HepG2 (cell line): ENCODE measurements at regions not wholly inside any gene's neighbourhood (a gene's known extent, or its start where the extent isn't known, plus 50 kb on each side); places are given as distances from the start of the nearest gene placed in this dataset.

Source experiments
- ATAC-seq: fragments of 200-7000 bp; cut with Tn5 transposase; 3 replicates; pipeline ENCODE4 v1.9.1; 2020; ENCODE audit warnings: mild to moderate bottlenecking, moderate library complexity
- BruUV-seq: library from RNA; stranded (reverse); fragments of 400-500 nt; replicated peaks from 2 replicates; lab custom pipeline; 2021; lab: Mats Ljungman, UMichigan
- CTCF ChIA-PET: fragments of 300-600 bp; formaldehyde crosslinking; extraction: SDS; loops from one replicate; lab custom pipeline; 2021; ENCODE audit warnings: low total read pairs, inconsistent platforms, low intra/inter-chr PET ratio; lab: Yijun Ruan, JAX
- POLR2A ChIA-PET: fragments of 350-600 bp; sonication (Branson Sonifier 250); formaldehyde crosslinking; loops from one replicate; lab custom pipeline; 2020; ENCODE audit warnings: antibody characterized with exemption, inconsistent platforms; lab: Yijun Ruan, JAX
- DNase-seq: peaks from one replicate; pipeline ENCODE4 v3.0.0-alpha.2; 2015; ENCODE audit warnings: low spot score
- FAIRE-seq: peaks from 3 replicates; lab custom pipeline; 2011; peaks lifted over from hg19 to GRCh38; lab: Jason Lieb, UNC
- H2AFZ ChIP-seq: one replicate; pipeline ENCODE4 v1.6.1; 2011; ENCODE audit warnings: low read length, inconsistent platforms
- H3K27ac ChIP-seq: fragments of 300-600 bp; 3 replicates; pipeline ENCODE4 v1.8.0; 2011; ENCODE audit warnings: mixed run types, mild to moderate bottlenecking, mixed read lengths, low read length, inconsistent platforms; ENCODE audit not compliant: insufficient read depth; ENCODE audit errors: extremely low read length
- H3K27me3 ChIP-seq, 2 experiments: fragments of 200-600 bp in 1 of 2; 2 replicates in 1 of 2; 3 replicates in 1 of 2; pipeline versions ENCODE4 v1.6.0 to v1.8.0; 2011; ENCODE audit warnings: low read length in 2 of 2, mild to moderate bottlenecking in 2 of 2, moderate library complexity in 2 of 2, inconsistent platforms in 1 of 2; ENCODE audit not compliant: insufficient read depth in 2 of 2, control insufficient read depth in 1 of 2
- H3K36me3 ChIP-seq, 2 experiments: fragments of 200-600 bp in 1 of 2; replicated peaks in 1 of 2; 2 replicates in 1 of 2; 3 replicates in 1 of 2; pipeline versions ENCODE4 v1.5.1 to v1.8.0; 2011; ENCODE audit warnings: low read length in 2 of 2, inconsistent platforms in 1 of 2; ENCODE audit not compliant: insufficient read depth in 2 of 2, control insufficient read depth in 1 of 2
- H3K4me1 ChIP-seq: 2 replicates; pipeline ENCODE4 v1.5.1; 2012; ENCODE audit warnings: low read length, inconsistent platforms; ENCODE audit not compliant: insufficient read depth
- H3K4me2 ChIP-seq: 2 replicates; pipeline ENCODE4 v1.6.0; 2011; ENCODE audit warnings: low read depth, low read length, inconsistent platforms
- H3K4me3 ChIP-seq, 3 experiments: fragments of 200-600 bp in 1 of 3; sonication (generic), shearing (Covaris generic) in 1 of 3; replicated peaks in 1 of 3; 2 replicates each; pipeline ENCODE4 v1.5.1; 2011 to 2016; ENCODE audit warnings: low read length in 3 of 3, inconsistent platforms in 2 of 3, low read depth in 2 of 3, mild to moderate bottlenecking in 2 of 3, control low read depth in 1 of 3, mixed read lengths in 1 of 3; ENCODE audit not compliant: insufficient read depth in 1 of 3
- H3K79me2 ChIP-seq: one replicate; pipeline ENCODE4 v1.6.1; 2011; ENCODE audit warnings: low read length, inconsistent platforms; ENCODE audit not compliant: insufficient read depth
- H3K9ac ChIP-seq: 2 replicates; pipeline ENCODE4 v1.6.0; 2011; ENCODE audit warnings: mild to moderate bottlenecking, low read depth, low read length, inconsistent platforms; ENCODE audit not compliant: insufficient read depth
- H3K9me3 ChIP-seq: 2 replicates; pipeline ENCODE4 v1.5.1; 2012; ENCODE audit warnings: mild to moderate bottlenecking, low read length
- H4K20me1 ChIP-seq: 2 replicates; pipeline ENCODE4 v1.6.0; 2011; ENCODE audit warnings: inconsistent platforms, mild to moderate bottlenecking, low read length, moderate library complexity; ENCODE audit not compliant: insufficient read depth
- DNMT1 ChIP-seq: sonication (generic); formaldehyde crosslinking; IDR thresholded peaks from 2 replicates; pipeline ENCODE4 v1.5.1; 2020; ENCODE audit warnings: mild to moderate bottlenecking, missing genetic modification reagents
- HNRNPLL ChIP-seq: fragments of 200-400 bp; formaldehyde crosslinking; IDR thresholded peaks from 2 replicates; pipeline ENCODE4 v1.6.1; 2017; ENCODE audit warnings: mild to moderate bottlenecking, low read depth, low read length; ENCODE audit not compliant: poor library complexity, severe bottlenecking
- HOXA3 ChIP-seq: sonication (generic); formaldehyde crosslinking; IDR thresholded peaks from 2 replicates; pipeline ENCODE4 v1.5.0; 2020; ENCODE audit warnings: missing genetic modification reagents
- KDM5A ChIP-seq: fragments of 200-600 bp; sonication (generic); IDR thresholded peaks from 2 replicates; pipeline ENCODE4 v1.7.0; 2018; ENCODE audit warnings: antibody characterized with exemption, mild to moderate bottlenecking, low read length, borderline replicate concordance
- MAFF ChIP-seq: IDR thresholded peaks from 2 replicates; pipeline ENCODE4 v1.6.1; 2011; ENCODE audit warnings: low read depth, low read length, improper control_type of control experiment
- MATR3 ChIP-seq: sonication (generic); formaldehyde crosslinking; IDR thresholded peaks from 2 replicates; pipeline ENCODE4 v1.4.0; 2020; ENCODE audit warnings: missing genetic modification reagents
- NR3C1 ChIP-seq: sonication (generic); formaldehyde crosslinking; IDR thresholded peaks from 2 replicates; pipeline ENCODE4 v1.4.0; 2020; ENCODE audit warnings: missing genetic modification reagents
- PAWR ChIP-seq: sonication (generic); formaldehyde crosslinking; IDR thresholded peaks from 2 replicates; pipeline ENCODE4 v1.4.0; 2020; ENCODE audit warnings: missing genetic modification reagents, mild to moderate bottlenecking, borderline replicate concordance
- TBX2 ChIP-seq: sonication (generic); formaldehyde crosslinking; IDR thresholded peaks from 2 replicates; pipeline ENCODE4 v1.5.0; 2020; ENCODE audit warnings: missing genetic modification reagents, mild to moderate bottlenecking, borderline replicate concordance
- ZBTB39 ChIP-seq: sonication (generic); formaldehyde crosslinking; IDR thresholded peaks from 2 replicates; pipeline ENCODE4 v1.5.0; 2020; ENCODE audit warnings: missing genetic modification reagents
- ZNF225 ChIP-seq: sonication (generic); formaldehyde crosslinking; IDR thresholded peaks from 2 replicates; pipeline ENCODE4 v1.4.0; 2020; ENCODE audit warnings: mild to moderate bottlenecking, missing genetic modification reagents
- ZNF326 ChIP-seq: sonication (generic); formaldehyde crosslinking; IDR thresholded peaks from 2 replicates; pipeline ENCODE4 v1.4.0; 2020; ENCODE audit warnings: missing genetic modification reagents, borderline replicate concordance
- WGBS: methylation state at CpG from one replicate; pipeline ENCODE4 v1.1.6; 2017; ENCODE audit warnings: low lambda C conversion rate; 5-methylcytosine and 5-hydroxymethylcytosine counted together
- in situ Hi-C: cut with HindIII; loops from 2 replicates; pipeline ENCODE4 v1.10.0; 2017; ENCODE audit warnings: low pct_unique_long_range_greater_than_20kb; ENCODE audit not compliant: extremely low pct_ligation_motif_present
- intact Hi-C: fragments of 100-400 bp; cut with micrococcal nuclease; formaldehyde crosslinking; loops from one replicate; pipeline ENCODE4 v1.10.0; 2022; ENCODE audit not compliant: unreplicated experiment
- TF ChIP-seq, protein P1 (sequence below): sonication (generic); formaldehyde crosslinking; conservative IDR thresholded peaks from 2 replicates; pipeline ENCODE4 v1.8.1; 2023; ENCODE audit warnings: missing genetic modification reagents
- TF ChIP-seq, protein P2 (sequence below): sonication (generic); formaldehyde crosslinking; IDR thresholded peaks from 2 replicates; pipeline ENCODE4 v1.5.0; 2020; ENCODE audit warnings: mild to moderate bottlenecking, missing genetic modification reagents, borderline replicate concordance
- TF ChIP-seq, protein P3 (sequence below): sonication (generic); formaldehyde crosslinking; IDR thresholded peaks from 2 replicates; pipeline ENCODE4 v1.9.0; 2022; ENCODE audit warnings: missing genetic modification reagents, mild to moderate bottlenecking, borderline replicate concordance

GRCh38 chr2:20106746-20107145, 55.3 kb upstream of the LAPTM4A start:
- Histone ChIP-seq H3K4me2 (no peak overlapping the region), H4K20me1 (no peaks in the 10 kb centered on the region), H3K27ac (no peak overlapping the region), H3K9me3 (peaks cover 20% of the 10 kb centered on the region), H3K79me2 (no peaks in the 10 kb centered on the region), H2AFZ (no peak overlapping the region), H3K36me3 (no peaks in the 10 kb centered on the region), H3K4me1 (peaks cover 61% of the 10 kb centered on the region), H3K4me3 (no peak overlapping the region), H3K9ac (no peak overlapping the region), H3K27me3 (no peaks in the 10 kb centered on the region)
- FAIRE-seq (no peak), ATAC-seq (no peak), DNase-seq (no peak)
- in situ Hi-C loops: no loop called here
- CTCF ChIA-PET: no interaction called here
- POLR2A ChIA-PET: interaction anchor here (0.6 to 1.0 kb wide), 2 partner anchors 118 to 119 kb away, joined by 3 to 6 read pairs; partner anchors contain the start of gene SDC1
- WGBS: 93% methylated on average over 34 of the region's 34 CpGs
- BruUV-seq: no TSS peak
- intact Hi-C loops: no loop called here
- TF ChIP-seq, protein P1, sequence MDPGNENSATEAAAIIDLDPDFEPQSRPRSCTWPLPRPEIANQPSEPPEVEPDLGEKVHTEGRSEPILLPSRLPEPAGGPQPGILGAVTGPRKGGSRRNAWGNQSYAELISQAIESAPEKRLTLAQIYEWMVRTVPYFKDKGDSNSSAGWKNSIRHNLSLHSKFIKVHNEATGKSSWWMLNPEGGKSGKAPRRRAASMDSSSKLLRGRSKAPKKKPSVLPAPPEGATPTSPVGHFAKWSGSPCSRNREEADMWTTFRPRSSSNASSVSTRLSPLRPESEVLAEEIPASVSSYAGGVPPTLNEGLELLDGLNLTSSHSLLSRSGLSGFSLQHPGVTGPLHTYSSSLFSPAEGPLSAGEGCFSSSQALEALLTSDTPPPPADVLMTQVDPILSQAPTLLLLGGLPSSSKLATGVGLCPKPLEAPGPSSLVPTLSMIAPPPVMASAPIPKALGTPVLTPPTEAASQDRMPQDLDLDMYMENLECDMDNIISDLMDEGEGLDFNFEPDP (CRISPR knock-in tag): 0 out of 2 replicates have a peak, but pooled peaks have one; percentile 45
- TF ChIP-seq ZNF225 (CRISPR knock-in tag) (0 out of 2 replicates have a peak, but pooled peaks have one; percentile 26), NR3C1 (CRISPR knock-in tag) (no peak), HOXA3 (CRISPR knock-in tag) (peak; percentile 33; the same call in 1 of the 2 replicates), ZBTB39 (CRISPR knock-in tag) (no peak), DNMT1 (CRISPR knock-in tag) (peak; percentile 36; the same call in 1 of the 2 replicates), TBX2 (CRISPR knock-in tag) (no peak), KDM5A (no peak), ZNF326 (CRISPR knock-in tag) (no peak), MATR3 (no peak), HNRNPLL (peak; percentile 31), PAWR (no peak), MAFF (no peak)
- TF ChIP-seq, protein P2, sequence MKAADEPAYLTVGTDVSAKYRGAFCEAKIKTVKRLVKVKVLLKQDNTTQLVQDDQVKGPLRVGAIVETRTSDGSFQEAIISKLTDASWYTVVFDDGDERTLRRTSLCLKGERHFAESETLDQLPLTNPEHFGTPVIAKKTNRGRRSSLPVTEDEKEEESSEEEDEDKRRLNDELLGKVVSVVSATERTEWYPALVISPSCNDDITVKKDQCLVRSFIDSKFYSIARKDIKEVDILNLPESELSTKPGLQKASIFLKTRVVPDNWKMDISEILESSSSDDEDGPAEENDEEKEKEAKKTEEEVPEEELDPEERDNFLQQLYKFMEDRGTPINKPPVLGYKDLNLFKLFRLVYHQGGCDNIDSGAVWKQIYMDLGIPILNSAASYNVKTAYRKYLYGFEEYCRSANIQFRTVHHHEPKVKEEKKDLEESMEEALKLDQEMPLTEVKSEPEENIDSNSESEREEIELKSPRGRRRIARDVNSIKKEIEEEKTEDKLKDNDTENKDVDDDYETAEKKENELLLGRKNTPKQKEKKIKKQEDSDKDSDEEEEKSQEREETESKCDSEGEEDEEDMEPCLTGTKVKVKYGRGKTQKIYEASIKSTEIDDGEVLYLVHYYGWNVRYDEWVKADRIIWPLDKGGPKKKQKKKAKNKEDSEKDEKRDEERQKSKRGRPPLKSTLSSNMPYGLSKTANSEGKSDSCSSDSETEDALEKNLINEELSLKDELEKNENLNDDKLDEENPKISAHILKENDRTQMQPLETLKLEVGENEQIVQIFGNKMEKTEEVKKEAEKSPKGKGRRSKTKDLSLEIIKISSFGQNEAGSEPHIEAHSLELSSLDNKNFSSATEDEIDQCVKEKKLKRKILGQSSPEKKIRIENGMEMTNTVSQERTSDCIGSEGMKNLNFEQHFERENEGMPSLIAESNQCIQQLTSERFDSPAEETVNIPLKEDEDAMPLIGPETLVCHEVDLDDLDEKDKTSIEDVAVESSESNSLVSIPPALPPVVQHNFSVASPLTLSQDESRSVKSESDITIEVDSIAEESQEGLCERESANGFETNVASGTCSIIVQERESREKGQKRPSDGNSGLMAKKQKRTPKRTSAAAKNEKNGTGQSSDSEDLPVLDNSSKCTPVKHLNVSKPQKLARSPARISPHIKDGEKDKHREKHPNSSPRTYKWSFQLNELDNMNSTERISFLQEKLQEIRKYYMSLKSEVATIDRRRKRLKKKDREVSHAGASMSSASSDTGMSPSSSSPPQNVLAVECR (CRISPR knock-in tag): 0 out of 2 replicates have a peak, but pooled peaks have one; percentile 9
- TF ChIP-seq, protein P3, sequence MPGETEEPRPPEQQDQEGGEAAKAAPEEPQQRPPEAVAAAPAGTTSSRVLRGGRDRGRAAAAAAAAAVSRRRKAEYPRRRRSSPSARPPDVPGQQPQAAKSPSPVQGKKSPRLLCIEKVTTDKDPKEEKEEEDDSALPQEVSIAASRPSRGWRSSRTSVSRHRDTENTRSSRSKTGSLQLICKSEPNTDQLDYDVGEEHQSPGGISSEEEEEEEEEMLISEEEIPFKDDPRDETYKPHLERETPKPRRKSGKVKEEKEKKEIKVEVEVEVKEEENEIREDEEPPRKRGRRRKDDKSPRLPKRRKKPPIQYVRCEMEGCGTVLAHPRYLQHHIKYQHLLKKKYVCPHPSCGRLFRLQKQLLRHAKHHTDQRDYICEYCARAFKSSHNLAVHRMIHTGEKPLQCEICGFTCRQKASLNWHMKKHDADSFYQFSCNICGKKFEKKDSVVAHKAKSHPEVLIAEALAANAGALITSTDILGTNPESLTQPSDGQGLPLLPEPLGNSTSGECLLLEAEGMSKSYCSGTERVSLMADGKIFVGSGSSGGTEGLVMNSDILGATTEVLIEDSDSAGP: peak; percentile 42; the same call in 1 of the 2 replicates
